ENCODE measurements at regions not wholly inside any gene's neighbourhood (a gene's known extent, or its start where the extent isn't known, plus 50 kb on each side); places are given as distances from the start of the nearest gene placed in this dataset.
"Not testable (repeated sequence)": the region's sequence is repeated elsewhere in the genome, so short reads cannot be mapped to it uniquely, and the experiment has no call there.

DNA sequence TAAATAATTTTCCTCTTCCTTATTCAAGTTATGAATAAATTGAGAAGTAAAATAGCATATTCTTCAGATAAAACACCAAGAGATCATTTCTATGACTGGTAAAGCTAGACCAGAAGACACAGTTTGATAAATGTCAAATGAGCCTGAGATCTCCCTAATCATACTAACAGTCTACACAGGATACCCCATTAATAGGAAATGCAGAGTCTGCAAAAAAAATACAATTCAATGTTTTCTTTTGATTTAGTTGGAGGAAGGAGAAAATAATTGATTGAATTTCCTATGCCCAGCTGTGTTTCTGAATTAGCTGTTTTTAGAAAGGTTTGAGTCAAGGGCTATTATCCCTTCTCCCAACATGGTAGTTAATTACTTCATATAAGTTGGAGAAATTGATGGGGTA, 734.6 kb upstream of the SLITRK1 start:
- no peak for DNase-seq

DNA sequence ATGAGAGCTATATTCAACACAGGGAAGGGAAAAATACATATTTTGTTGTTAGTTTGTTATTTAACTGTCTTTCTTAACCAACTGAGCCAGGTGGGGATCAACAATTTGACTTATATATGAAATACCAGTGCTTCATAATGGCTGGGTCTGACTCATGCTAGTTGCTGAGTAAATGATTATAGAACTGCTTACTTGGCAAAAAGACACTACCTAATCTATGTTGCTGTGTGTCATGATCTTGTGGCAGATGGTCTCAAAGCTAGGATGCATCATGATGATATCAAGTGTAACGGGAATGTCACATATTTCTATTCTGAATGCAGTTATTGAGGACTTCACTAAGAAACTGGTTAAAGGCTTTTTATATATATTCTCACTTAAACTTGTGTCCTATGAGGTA, 727.4 kb upstream of the SLITRK1 start:
- no peak for DNase-seq

DNA sequence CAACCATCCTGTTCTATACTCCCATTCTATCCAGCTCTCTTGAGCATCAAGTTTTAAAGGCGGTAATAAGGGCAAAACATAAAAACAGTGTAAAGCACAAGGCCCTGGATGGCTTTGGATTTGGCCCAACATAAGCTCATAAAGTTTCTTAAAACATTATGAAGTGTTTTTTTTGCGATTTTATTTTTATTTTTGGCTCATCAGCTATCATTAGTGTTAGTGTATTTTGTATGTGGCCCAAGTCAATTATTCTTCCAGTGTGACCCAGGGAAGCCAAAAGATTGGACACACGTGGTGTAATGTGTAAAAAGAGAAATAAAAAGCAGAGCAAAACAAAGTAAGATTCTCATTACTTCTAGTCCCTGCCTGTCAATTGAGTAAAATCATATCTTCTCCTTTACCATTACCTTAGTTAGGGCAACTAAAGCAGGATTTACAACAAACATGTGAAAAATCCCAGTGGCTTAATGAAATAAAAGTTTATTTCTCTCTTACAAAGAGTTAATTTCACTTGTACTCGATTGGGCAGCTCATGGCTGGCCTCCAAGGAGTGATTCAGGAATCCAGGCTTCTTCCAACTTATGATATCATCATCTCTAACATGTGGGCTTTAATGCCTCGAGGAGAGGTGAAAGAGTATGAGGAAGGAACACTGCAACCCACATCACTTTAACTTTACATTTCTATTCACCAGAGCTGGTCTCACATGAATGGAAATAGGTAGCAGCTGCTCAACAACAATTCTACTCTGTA, 725.2 kb upstream of the SLITRK1 start:
- no peak for DNase-seq

GRCh38 chr13:84606616-84607015, 724.3 kb upstream of the SLITRK1 start:
- no peak for DNase-seq

DNA sequence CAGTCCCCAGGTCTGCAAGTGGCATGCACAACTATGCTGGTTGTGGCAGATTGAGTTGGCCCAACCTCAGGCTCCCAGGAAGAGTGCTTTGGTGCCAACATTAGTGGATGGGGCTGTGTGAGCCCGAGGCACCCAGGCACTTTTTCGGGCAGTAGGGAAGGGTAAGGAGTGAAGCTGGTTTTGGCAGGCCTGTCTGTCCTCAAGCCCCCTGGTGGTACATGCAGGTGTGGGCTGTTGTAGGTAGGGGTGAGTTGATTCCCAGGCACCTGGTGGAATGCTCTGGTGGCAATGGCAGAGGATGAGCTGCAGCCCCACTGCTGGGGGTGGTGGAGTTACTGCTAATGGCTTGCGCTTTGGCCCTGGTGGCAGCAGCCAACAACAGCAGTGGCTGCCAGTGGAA, 723.7 kb upstream of the SLITRK1 start:
- DNase-seq: no peak

DNA sequence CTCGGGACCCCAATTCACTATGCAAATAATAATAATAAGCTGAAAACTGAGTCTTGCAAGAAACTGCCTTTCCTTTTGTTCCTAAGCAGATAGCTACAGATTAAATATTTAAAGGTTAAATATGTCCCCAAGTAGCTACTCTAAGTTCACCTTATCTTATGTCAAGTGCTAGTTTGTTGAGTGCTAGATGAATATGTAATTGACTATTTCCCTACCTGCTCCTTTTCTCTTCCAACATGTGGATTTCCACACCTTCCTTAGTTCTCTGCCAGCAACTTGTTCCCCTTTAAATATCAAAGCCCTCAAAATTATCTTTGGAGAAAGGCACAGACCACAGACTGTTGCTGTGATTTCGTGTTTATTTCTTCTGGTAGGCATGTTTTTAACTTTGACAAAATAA, 709.2 kb upstream of the SLITRK1 start:
- DNase-seq: no peak

GRCh38 chr13:84590663-84591062, 708.4 kb upstream of the SLITRK1 start:
- DNase-seq: no peak

GRCh38 chr13:84588023-84588422, 705.7 kb upstream of the SLITRK1 start:
- no peak for DNase-seq

GRCh38 chr13:84579901-84580300, 697.6 kb upstream of the SLITRK1 start:
- DNase-seq: not testable (repeated sequence)

GRCh38 chr13:84574851-84575250, 692.6 kb upstream of the SLITRK1 start:
- DNase-seq: no peak

DNA sequence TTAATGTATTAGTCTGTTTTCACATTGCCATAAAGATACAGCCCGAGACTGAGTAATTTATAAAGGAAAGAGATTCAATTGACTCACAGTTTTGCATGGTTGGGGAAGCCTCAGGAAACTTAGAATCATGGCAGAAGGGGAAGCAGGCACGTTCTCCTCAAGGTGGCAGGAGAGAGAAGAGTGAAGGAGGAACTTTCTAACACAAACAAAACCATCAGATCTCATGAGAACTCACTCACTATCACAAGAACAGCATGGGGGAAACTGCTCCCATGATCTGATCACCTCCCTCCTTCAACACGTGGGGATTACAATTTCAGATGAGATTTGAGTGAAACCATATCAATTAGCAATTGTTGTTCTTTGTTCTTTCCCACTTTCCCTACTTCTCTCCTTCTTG, 689.0 kb upstream of the SLITRK1 start:
- DNase-seq: no peak

DNA sequence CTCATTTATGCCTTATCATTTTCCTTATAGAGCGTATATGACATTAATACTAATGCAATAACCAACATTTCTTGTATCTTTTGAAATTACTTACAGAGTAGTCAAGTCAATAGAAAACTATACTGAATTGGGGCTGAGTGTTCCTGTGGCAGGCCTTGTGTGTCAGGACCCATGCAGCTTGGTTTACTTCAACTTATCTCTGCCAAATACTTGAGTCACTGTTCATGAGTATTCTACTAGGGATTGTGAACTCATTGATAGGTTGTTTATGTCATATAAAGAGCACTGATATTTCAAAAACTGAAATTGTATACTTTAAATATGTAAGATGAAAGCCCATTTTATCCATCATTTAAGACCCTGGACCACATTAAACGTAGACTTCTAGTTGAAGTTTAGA, 688.6 kb upstream of the SLITRK1 start:
- no peak for DNase-seq

- DNase-seq: no peak
These were observed 687.1 kb upstream of the SLITRK1 start for GRCh38 chr13:84569366-84569765.

DNA sequence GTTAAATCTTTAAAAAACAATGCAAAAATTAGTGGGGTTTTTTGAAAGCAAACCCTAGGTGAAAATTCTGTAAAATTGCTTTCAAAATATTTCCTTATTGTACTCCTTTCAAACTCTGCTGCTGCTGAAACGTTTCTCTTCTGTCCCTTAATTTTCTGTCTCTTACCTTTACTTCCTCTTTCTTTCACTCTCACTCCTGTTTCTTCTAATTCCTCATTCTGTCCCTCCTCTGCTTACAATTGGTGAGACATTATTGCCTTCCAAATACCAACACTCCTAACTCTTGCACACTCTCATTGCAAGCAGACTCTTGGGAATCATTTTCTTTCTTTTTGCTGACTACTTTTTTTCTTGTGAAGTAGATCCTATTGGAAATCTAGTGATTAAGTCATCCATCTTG, 685.6 kb upstream of the SLITRK1 start:
- DNase-seq: no peak

GRCh38 chr13:84566780-84567179, 684.5 kb upstream of the SLITRK1 start:
- DNase-seq: peak; percentile 44

- peak; percentile 75 for DNase-seq
These were observed 681.3 kb upstream of the SLITRK1 start for GRCh38 chr13:84563611-84564010.

- peak; percentile 81 for DNase-seq
These were observed 671.0 kb upstream of the SLITRK1 start for GRCh38 chr13:84553227-84553626.

GRCh38 chr13:84543962-84544361, 661.7 kb upstream of the SLITRK1 start:
- DNase-seq: no peak

GRCh38 chr13:84542348-84542747, 660.1 kb upstream of the SLITRK1 start:
- DNase-seq: no peak

- no peak for DNase-seq
These were observed 654.6 kb upstream of the SLITRK1 start for GRCh38 chr13:84536906-84537305.

- DNase-seq: no peak
These were observed 646.3 kb upstream of the SLITRK1 start for GRCh38 chr13:84528408-84529070.

DNA sequence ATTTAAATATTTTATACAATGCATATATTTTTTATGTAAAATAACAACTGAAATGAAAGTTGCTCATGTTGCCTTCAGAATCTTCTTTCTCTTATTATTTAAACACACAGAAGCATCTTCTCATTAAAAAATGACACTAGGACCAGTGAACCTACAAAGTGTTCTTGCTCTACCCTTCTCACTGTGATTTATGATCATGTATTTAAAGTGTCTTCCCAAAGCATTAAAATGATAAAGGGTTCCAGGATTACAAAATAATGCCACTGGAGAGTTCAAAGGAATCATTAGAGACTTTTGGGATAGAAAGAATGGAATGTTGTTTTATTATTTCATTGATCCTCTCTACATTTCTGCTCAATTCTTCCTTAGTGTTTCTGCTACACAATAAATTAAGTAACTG, 643.6 kb upstream of the SLITRK1 start:
- no peak for DNase-seq

DNA sequence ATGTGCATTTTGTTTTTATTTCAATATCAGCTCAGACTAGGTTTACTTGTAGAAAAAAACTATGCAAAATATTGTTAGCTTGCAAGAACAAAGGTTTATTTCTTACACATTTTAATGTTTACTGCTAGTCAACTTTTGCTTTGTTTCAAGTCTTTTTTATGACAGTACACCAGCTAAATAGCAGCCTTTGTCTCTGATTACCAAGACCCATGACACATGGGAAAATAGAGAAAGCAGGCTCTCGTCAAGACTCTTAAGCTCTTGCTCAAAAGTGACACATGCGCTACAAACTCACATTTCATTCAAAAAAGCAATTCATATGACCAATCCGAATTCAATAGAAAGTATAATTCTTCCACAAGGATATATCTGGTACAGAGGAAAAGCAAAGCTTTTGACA, 642.3 kb upstream of the SLITRK1 start:
- no peak for DNase-seq

GRCh38 chr13:84500016-84500415, 617.7 kb upstream of the SLITRK1 start:
- no peak for DNase-seq

GRCh38 chr13:84497613-84498012, 615.3 kb upstream of the SLITRK1 start:
- no peak for DNase-seq

Measured in SHP77 treated with DMSO at 0.1 percent for 48 hours (cell line).